Thyroid gland (tissue), 4 donors: ENCODE measurements at regions not wholly inside any gene's neighbourhood (a gene's known extent, or its start where the extent isn't known, plus 50 kb on each side); places are given as distances from the start of the nearest gene placed in this dataset.
A peak's percentile ranks its signal among the peaks of the same experiment; 100 is the strongest.

ENCODE experiments used
- DNase-seq, 2 donors: peaks; one replicate each; pipeline ENCODE4 v3.0.0-alpha.2; 2019
- H3K27ac ChIP-seq, 3 donors: fragments of 200-600 bp; sonication (generic); 1 replicate in 2 of 3; 2 replicates in 1 of 3; pipeline ENCODE4 v1.5.1; 2016 to 2019; ENCODE audit warnings: mild to moderate bottlenecking in 1 of 3, moderate library complexity in 1 of 3
- H3K27me3 ChIP-seq: fragments of 200-600 bp; sonication (generic); one replicate; pipeline ENCODE4 v1.5.1; 2019
- H3K36me3 ChIP-seq, 2 donors: fragments of 200-600 bp; sonication (generic); one replicate each; pipeline ENCODE4 v1.5.1; 2016 to 2019
- H3K4me1 ChIP-seq, 2 donors: fragments of 200-600 bp; sonication (generic); one replicate each; pipeline ENCODE4 v1.5.1; 2017 to 2019
- H3K4me3 ChIP-seq, 3 donors: fragments of 200-600 bp; sonication (generic); replicated peaks in 1 of 3; 1 replicate in 2 of 3; 2 replicates in 1 of 3; pipeline ENCODE4 v1.5.1; 2016; ENCODE audit warnings: mild to moderate bottlenecking in 1 of 3
- H3K9me3 ChIP-seq: fragments of 200-600 bp; sonication (generic); one replicate; pipeline ENCODE4 v1.5.1; 2017
- POLR2A ChIP-seq, 2 donors: fragments of 450-650 bp; IDR thresholded peaks; one replicate each; pipeline ENCODE4 v1.6.1; 2017; ENCODE audit warnings: antibody characterized with exemption in 2 of 2, mild to moderate bottlenecking in 2 of 2, moderate library complexity in 1 of 2
- WGBS, 2 donors: methylation state at CpG; one replicate each; pipeline ENCODE4 v1.1.5; 2017; 5-methylcytosine and 5-hydroxymethylcytosine counted together
- intact Hi-C: fragments of 100-400 bp; cut with DNase I; formaldehyde crosslinking; loops from one replicate; pipeline ENCODE4 v1.15.1; 2023
- TF ChIP-seq, protein P1 (sequence below), 6 experiments: fragments of 200-600 bp in 3 of 6; fragments of 450-650 bp in 3 of 6; sonication (generic) in 3 of 6; IDR thresholded peaks; one replicate each; pipeline ENCODE4 v1.5.1; 2016 to 2019; ENCODE audit warnings: antibody characterized with exemption in 6 of 6, mild to moderate bottlenecking in 2 of 6, inconsistent platforms in 1 of 6, moderate library complexity in 1 of 6

DNA sequence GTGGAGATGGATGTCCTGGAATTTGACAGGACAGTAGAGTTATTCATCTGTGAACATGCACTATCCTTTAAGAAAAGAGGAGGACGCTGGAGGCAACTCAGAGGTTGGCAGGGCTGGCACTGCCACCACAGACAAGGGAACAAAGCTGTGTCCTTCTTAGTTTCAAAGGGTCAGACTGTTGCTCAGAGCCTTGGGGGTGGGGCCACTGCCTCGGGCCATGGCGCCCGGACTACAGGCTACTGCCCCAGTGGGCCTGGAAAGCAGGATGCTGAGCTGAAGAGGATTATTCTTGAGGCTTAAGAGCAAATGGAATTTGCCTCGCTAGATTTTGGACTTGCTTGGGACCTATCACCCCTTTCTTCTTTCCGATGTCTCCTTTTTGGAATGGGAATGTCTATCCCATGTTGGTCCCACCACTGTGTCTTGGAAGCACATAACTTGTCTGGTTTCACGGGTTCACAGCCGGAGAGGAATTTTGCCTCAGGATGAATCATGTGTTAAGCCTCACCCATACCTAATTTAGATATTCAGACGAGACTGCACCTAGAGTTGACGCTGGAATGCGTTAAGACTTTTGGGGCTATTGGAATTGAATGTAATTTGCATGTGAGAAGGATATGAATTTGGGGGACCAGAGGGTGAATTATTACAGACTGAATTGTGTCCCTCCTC lies 114.8 kb upstream of the RFLNA start:
- Histone ChIP-seq H3K36me3 (no peaks in the 10 kb centered on the region), H3K4me3 (no peak overlapping the region), H3K9me3 (no peaks in the 10 kb centered on the region), H3K27ac (no peak overlapping the region), H3K4me1 (peaks cover 0 to 7% of the 10 kb centered on the region in 2 donors), H3K27me3 (no peaks in the 10 kb centered on the region)
- WGBS, 2 donors: 86 to 90% methylated on average over 11 of the region's 11 CpGs
- no peak for TF ChIP-seq POLR2A (IDR thresholded peaks at IDR 0.05)
- TF ChIP-seq, protein P1, sequence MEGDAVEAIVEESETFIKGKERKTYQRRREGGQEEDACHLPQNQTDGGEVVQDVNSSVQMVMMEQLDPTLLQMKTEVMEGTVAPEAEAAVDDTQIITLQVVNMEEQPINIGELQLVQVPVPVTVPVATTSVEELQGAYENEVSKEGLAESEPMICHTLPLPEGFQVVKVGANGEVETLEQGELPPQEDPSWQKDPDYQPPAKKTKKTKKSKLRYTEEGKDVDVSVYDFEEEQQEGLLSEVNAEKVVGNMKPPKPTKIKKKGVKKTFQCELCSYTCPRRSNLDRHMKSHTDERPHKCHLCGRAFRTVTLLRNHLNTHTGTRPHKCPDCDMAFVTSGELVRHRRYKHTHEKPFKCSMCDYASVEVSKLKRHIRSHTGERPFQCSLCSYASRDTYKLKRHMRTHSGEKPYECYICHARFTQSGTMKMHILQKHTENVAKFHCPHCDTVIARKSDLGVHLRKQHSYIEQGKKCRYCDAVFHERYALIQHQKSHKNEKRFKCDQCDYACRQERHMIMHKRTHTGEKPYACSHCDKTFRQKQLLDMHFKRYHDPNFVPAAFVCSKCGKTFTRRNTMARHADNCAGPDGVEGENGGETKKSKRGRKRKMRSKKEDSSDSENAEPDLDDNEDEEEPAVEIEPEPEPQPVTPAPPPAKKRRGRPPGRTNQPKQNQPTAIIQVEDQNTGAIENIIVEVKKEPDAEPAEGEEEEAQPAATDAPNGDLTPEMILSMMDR (IDR thresholded peaks at IDR 0.05): no peak
- intact Hi-C loops: no loop called here
- no peak for DNase-seq

DNA sequence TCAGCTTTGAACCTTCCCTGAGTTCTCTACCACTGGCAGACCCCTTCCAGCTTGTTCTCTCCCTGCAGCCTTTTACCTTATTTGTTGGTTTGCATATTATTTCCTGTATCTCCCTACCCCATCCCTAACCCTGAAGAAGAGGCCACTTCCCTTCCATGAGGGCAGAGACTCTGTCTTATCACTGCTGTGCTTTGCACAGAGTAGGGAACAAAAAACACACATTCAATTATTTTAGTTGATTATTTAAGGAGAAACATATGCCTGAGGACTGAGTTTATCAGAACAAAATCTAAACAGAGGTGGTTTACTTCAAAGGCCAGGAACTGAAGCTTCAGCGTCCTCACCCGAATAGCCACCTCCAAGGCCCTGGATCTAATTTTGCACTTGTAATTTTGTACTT lies 111.7 kb upstream of the RFLNA start:
- intact Hi-C loops: no loop called here
- Histone ChIP-seq H3K27ac (no peak overlapping the region), H3K27me3 (no peaks in the 10 kb centered on the region), H3K36me3 (no peaks in the 10 kb centered on the region), H3K9me3 (no peaks in the 10 kb centered on the region), H3K4me1 (peaks cover 0 to 7% of the 10 kb centered on the region in 2 donors), H3K4me3 (no peak overlapping the region)
- 46 to 67% methylated on average over 2 of the region's 2 CpGs for WGBS, 2 donors
- no peak for TF ChIP-seq POLR2A (IDR thresholded peaks at IDR 0.05)
- TF ChIP-seq, protein P1 (IDR thresholded peaks at IDR 0.05): no peak
- DNase-seq: no peak

DNA sequence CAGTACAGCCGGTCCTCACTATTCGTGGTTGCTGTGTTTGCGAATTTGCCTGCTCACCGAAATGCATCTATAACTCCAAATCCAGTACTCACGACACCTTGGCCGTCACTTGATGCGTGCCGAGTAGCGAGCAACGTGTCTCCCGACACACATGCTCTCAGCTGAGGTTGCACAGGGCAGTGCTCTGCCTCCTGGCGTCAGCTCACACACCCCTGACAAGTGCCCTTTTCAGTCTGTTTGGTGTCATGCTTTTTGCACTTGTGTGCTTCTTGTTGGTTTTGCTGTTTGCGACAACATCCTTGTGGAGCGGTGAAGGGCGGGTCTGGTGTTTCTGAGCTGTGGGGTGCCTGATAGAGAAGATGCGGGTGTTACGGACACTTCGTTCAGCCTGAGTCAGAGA lies 110.4 kb upstream of the RFLNA start:
- peak; percentile 62 to 71 for DNase-seq
- H3K9me3 ChIP-seq: no peaks in the 10 kb centered on the region
- H3K4me3 ChIP-seq: no peak overlapping the region
- H3K36me3 ChIP-seq: no peaks in the 10 kb centered on the region
- 42 to 51% methylated on average over 10 to 18 of the region's 18 CpGs for WGBS, 2 donors
- H3K27me3 ChIP-seq: no peaks in the 10 kb centered on the region
- no peak overlapping the region for H3K27ac ChIP-seq
- TF ChIP-seq, protein P1 (IDR thresholded peaks at IDR 0.05): peak in 3 of 6 experiments; percentile 31 to 41 (median 36)
- no peak for TF ChIP-seq POLR2A (IDR thresholded peaks at IDR 0.05)
- intact Hi-C loops: no loop called here
- peaks cover 0 to 16% of the 10 kb centered on the region in 2 donors for H3K4me1 ChIP-seq

DNA sequence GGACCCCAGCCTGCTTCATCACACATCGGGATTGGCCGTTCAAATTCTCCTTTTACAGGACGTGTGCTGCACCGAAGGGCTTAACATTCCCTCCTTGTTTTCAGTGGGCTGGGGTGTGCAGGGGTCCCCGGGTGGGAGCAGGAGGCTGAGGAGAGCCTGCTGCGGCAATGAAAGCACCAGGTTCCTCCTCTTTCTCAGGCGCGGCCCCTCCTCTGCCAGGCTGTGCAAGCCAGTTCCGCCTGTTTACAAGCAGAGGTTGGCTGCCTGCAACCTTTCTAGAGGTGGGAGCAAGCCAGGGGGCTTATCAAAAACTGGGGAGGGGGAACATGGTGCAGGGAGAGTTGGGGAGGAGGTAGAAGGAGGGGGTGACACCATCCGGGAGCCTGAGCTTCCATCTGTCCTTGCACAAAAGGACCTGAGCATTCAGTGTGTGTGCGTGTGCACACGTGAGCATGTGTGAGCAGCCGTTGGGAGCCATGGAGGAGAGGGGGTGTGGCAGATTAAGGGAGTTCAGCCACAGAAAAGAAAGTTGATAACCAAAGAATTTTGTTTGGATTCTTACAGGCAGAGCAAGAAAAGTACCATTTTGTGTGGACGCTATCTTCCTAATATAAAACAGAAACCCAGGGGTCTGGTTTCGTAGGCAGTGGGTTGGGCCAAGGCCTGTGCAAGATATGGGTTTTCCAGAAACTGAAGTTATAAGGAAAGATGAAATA lies 108.8 kb upstream of the RFLNA start:
- no peak overlapping the region for H3K4me3 ChIP-seq
- intact Hi-C loops: no loop called here
- H3K4me1 ChIP-seq: peaks cover 0 to 16% of the 10 kb centered on the region in 2 donors
- no peak for TF ChIP-seq POLR2A (IDR thresholded peaks at IDR 0.05)
- TF ChIP-seq, protein P1 (IDR thresholded peaks at IDR 0.05): no peak
- 72 to 80% methylated on average over 15 of the region's 15 CpGs for WGBS, 2 donors
- H3K36me3 ChIP-seq: no peaks in the 10 kb centered on the region
- H3K27me3 ChIP-seq: no peaks in the 10 kb centered on the region
- no peak overlapping the region for H3K27ac ChIP-seq
- DNase-seq: no peak
- no peaks in the 10 kb centered on the region for H3K9me3 ChIP-seq

DNA sequence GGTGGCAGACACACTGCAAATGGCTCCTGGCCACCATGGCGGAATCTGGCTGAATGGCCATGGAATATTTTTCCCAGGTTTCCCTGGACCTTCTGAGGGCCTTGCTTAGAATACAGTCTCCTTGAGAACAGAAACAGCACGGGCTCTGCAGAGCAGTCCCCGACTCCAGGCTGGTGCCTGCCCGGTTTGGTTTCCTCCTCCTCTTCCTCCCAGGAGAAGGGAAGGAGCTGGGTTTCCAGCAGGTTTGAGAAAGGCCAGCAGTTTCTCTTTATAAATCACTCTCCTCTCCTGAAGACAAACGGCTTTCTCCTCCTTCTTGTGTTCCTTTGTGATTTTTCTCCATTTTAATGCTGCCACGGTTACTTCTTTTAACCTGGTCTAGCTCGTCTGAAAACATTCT lies 106.8 kb upstream of the RFLNA start:
- no peak for DNase-seq
- Histone ChIP-seq H3K27ac (no peak overlapping the region), H3K4me3 (no peak overlapping the region), H3K27me3 (no peaks in the 10 kb centered on the region), H3K9me3 (no peaks in the 10 kb centered on the region), H3K4me1 (peaks cover 0 to 27% of the 10 kb centered on the region in 2 donors), H3K36me3 (no peaks in the 10 kb centered on the region)
- 79 to 80% methylated on average over 7 of the region's 7 CpGs for WGBS, 2 donors
- TF ChIP-seq, protein P1 (IDR thresholded peaks at IDR 0.05): no peak
- no peak for TF ChIP-seq POLR2A (IDR thresholded peaks at IDR 0.05)
- intact Hi-C loops: no loop called here
